ENCODE measurements at regions not wholly inside any gene's neighbourhood (a gene's known extent, or its start where the extent isn't known, plus 50 kb on each side); places are given as distances from the start of the nearest gene placed in this dataset.

GRCh38 chr20:17875981-17876385 lies 92.6 kb downstream of the SNX5 start:
- TF ChIP-seq, protein P1, sequence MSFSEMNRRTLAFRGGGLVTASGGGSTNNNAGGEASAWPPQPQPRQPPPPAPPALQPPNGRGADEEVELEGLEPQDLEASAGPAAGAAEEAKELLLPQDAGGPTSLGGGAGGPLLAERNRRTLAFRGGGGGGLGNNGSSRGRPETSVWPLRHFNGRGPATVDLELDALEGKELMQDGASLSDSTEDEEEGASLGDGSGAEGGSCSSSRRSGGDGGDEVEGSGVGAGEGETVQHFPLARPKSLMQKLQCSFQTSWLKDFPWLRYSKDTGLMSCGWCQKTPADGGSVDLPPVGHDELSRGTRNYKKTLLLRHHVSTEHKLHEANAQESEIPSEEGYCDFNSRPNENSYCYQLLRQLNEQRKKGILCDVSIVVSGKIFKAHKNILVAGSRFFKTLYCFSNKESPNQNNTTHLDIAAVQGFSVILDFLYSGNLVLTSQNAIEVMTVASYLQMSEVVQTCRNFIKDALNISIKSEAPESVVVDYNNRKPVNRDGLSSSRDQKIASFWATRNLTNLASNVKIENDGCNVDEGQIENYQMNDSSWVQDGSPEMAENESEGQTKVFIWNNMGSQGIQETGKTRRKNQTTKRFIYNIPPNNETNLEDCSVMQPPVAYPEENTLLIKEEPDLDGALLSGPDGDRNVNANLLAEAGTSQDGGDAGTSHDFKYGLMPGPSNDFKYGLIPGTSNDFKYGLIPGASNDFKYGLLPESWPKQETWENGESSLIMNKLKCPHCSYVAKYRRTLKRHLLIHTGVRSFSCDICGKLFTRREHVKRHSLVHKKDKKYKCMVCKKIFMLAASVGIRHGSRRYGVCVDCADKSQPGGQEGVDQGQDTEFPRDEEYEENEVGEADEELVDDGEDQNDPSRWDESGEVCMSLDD (tag by site-specific recombination; IDR thresholded peaks at IDR 0.05) = no peak
- no peak for TF ChIP-seq CTCF (tag by site-specific recombination; IDR thresholded peaks at IDR 0.05)
- TF ChIP-seq ZNF324 (tag by site-specific recombination; IDR thresholded peaks at IDR 0.05) = no peak
- TF ChIP-seq ZNF623 (tag by site-specific recombination; IDR thresholded peaks at IDR 0.05) = no peak
- no peak for TF ChIP-seq ZNF514 (tag by site-specific recombination; IDR thresholded peaks at IDR 0.05)
- TF ChIP-seq ZNF501 (tag by site-specific recombination; IDR thresholded peaks at IDR 0.05) = no peak
- TF ChIP-seq ZNF23 (tag by site-specific recombination; IDR thresholded peaks at IDR 0.05; ENCODE audit: borderline replicate concordance) = no peak
- no peak for TF ChIP-seq ZNF132 (tag by site-specific recombination; IDR thresholded peaks at IDR 0.05; ENCODE audit: borderline replicate concordance)
- TF ChIP-seq TCF7L2 (IDR thresholded peaks at IDR 0.05; ENCODE audit: borderline replicate concordance, low read depth, low read length) = no peak
- no peak for TF ChIP-seq ZNF654 (tag by site-specific recombination; IDR thresholded peaks at IDR 0.05; ENCODE audit: low read depth)
- TF ChIP-seq ZIC2 (tag by site-specific recombination; IDR thresholded peaks at IDR 0.05) = no peak

Data from HEK293 (cell line).